Liver (tissue), 7 donors: ENCODE measurements at regions not wholly inside any gene's neighbourhood (a gene's known extent, or its start where the extent isn't known, plus 50 kb on each side); places are given as distances from the start of the nearest gene placed in this dataset.
"Not testable (repeated sequence)": the region's sequence is repeated elsewhere in the genome, so short reads cannot be mapped to it uniquely, and the experiment has no call there.

Source experiments
- DNase-seq: peaks from one replicate; pipeline ENCODE4 v3.0.0-alpha.2; 2017; ENCODE audit warnings: low spot score
- H3K27ac ChIP-seq, 2 donors: one replicate each; pipeline ENCODE4 v1.7.0; 2013; ENCODE audit warnings: inconsistent platforms in 2 of 2, low read length in 2 of 2, control low read depth in 1 of 2, low read depth in 1 of 2, mild to moderate bottlenecking in 1 of 2
- H3K27me3 ChIP-seq, 4 donors: one replicate each; pipeline versions ENCODE4 v1.6.1 to v1.7.0; 2013; ENCODE audit warnings: low read length in 3 of 4, inconsistent platforms in 1 of 4, mild to moderate bottlenecking in 1 of 4, moderate library complexity in 1 of 4; ENCODE audit not compliant: control insufficient read depth in 4 of 4, insufficient read depth in 4 of 4
- H3K36me3 ChIP-seq, 4 donors: one replicate each; pipeline versions ENCODE4 v1.6.1 to v1.7.0; 2013; ENCODE audit warnings: low read length in 3 of 4, mild to moderate bottlenecking in 3 of 4, low read depth in 1 of 4, moderate library complexity in 1 of 4; ENCODE audit not compliant: control insufficient read depth in 4 of 4, insufficient read depth in 3 of 4
- H3K4me1 ChIP-seq, 4 donors: one replicate each; pipeline versions ENCODE4 v1.6.1 to v1.7.0; 2013; ENCODE audit warnings: low read length in 3 of 4, mild to moderate bottlenecking in 3 of 4, moderate library complexity in 1 of 4; ENCODE audit not compliant: control insufficient read depth in 4 of 4, insufficient read depth in 4 of 4
- H3K4me3 ChIP-seq, 3 donors: one replicate each; pipeline versions ENCODE4 v1.6.1 to v1.7.0; 2013; ENCODE audit warnings: low read length in 3 of 3, control low read depth in 1 of 3, low read depth in 1 of 3, mild to moderate bottlenecking in 1 of 3
- H3K9ac ChIP-seq, 2 donors: one replicate each; pipeline ENCODE4 v1.7.0; 2013; ENCODE audit warnings: low read length in 2 of 2, mild to moderate bottlenecking in 2 of 2, moderate library complexity in 2 of 2, control low read depth in 1 of 2, low read depth in 1 of 2
- H3K9me3 ChIP-seq, 4 donors: one replicate each; pipeline versions ENCODE4 v1.6.1 to v1.7.0; 2013; ENCODE audit warnings: low read length in 3 of 4; ENCODE audit not compliant: control insufficient read depth in 4 of 4
- RAD21 ChIP-seq, 2 donors: IDR thresholded peaks; 2 replicates each; pipeline ENCODE4 v1.6.1; 2016; ENCODE audit warnings: antibody characterized with exemption in 2 of 2, mild to moderate bottlenecking in 2 of 2
- RXRA ChIP-seq, 2 donors: IDR thresholded peaks; 2 replicates each; pipeline ENCODE4 v1.6.1; 2017 to 2018; ENCODE audit warnings: antibody characterized with exemption in 2 of 2, mild to moderate bottlenecking in 1 of 2
- YY1 ChIP-seq: IDR thresholded peaks from 2 replicates; pipeline ENCODE4 v1.6.1; 2016; ENCODE audit warnings: antibody characterized with exemption, mild to moderate bottlenecking
- WGBS: extraction: QIAGEN DNeasy Blood & Tissue Kit; methylation state at CpG from one replicate; pipeline ENCODE4 v1.1.7; 2013; 5-methylcytosine and 5-hydroxymethylcytosine counted together
- donor health status: healthy.
- donor health status: healthy.
- donor health status: healthy.
- donor health status: healthy.

DNA sequence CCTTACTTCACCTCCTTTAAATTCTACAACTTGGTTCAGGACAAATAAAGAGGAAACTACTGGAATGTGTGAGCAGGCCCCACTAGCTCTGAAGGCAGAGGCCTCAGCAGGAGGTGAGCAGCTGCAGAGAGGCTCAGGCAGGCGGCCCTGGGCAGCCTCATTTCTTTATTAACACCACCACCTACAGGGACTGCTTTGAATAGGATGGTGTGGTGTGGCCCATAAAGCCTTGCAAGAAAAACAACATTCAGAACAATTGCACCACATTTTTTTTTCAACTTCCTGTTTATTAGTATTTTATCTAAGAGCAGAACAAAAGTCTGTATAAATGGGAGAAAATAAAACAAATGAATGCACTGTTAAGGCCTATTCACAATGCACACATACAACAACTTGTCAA, 333.7 kb downstream of the BCL2L11 start:
- 25% methylated on average over 1 of the region's 1 CpG for WGBS
- H3K27me3 ChIP-seq, H3K4me3 ChIP-seq, H3K9me3 ChIP-seq, H3K9ac ChIP-seq, H3K27ac ChIP-seq, H3K36me3 ChIP-seq, DNase-seq, H3K4me1 ChIP-seq: not testable (repeated sequence)
- TF ChIP-seq RAD21 (IDR thresholded peaks at IDR 0.05) = peak; percentile 41 to 53

DNA sequence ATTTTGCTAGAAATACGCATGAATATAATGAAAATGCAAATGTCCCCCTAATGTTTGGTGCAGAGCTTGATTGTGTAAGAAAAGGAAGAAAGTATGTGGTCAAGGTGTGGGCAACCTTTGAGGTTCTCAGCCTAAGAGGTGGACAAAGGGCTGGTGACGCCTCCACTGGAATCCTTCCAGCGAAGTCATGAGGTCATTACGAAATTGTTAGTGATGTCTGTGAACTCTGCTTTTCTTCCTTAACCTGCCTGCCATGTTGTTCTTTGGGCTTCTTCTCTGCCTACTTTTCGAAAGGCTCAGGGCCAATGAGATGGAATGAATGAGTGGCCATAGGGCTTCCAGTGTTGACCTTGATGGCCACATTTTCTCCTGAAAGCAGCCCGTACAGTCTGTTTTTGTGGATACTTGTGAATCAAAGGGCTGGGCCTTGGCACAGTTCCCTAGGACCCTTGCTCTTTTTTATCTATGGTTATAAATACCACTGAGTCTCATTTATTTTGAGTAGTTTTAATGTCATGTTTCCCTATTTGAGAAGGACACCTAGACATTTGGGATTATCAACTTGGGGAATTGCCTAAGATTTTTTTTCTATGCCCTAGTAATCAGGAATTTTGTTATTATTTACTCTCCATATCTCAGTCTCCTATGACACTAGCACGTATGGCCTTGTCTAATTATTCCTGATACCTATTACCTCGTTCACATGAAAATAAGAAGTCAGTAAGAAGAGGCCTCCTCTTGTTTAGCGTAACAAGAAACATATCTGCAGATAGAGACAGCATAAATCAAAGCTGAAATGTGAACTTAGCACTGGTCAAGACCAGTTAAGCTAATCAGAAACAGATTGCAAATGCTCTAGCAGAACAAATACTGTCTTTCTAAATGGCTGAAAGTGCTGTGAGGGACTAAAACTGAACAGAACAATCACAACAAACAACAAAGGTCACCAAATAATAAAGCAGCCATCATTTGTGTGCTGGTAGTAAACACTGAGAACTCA, 334.6 kb downstream of the BCL2L11 start:
- not testable (repeated sequence) for H3K27ac ChIP-seq, DNase-seq, H3K4me1 ChIP-seq, H3K4me3 ChIP-seq, H3K9ac ChIP-seq, H3K36me3 ChIP-seq, H3K9me3 ChIP-seq, H3K27me3 ChIP-seq
- 76% methylated on average over 9 of the region's 9 CpGs for WGBS
- TF ChIP-seq YY1 (peak; percentile 35), RXRA (IDR thresholded peaks at IDR 0.05) (peak in 1 of 2 donors; percentile 17)

DNA sequence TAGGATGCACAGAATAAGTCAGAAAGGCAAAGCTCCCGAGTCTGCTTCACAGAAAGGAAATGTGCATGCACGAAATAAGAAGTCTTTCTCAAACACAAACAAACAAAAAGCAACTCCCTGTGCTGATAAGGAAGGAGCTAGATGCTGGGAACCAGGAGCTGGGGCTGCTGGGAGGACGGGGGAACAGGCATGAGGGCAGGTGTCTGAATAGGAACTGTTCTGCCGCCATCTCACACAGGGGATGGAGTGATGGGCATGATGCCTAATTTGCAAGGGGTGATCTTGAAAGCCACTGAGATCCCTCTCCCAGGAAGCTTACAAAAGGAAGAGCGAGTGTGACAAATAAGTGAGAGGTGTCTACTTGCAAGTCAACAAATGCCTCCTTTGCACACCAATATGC, 336.5 kb downstream of the BCL2L11 start:
- not testable (repeated sequence) for H3K9ac ChIP-seq, H3K4me1 ChIP-seq, DNase-seq, H3K27ac ChIP-seq, H3K4me3 ChIP-seq, H3K36me3 ChIP-seq, H3K27me3 ChIP-seq, H3K9me3 ChIP-seq
- 94% methylated on average over 3 of the region's 5 CpGs for WGBS

DNA sequence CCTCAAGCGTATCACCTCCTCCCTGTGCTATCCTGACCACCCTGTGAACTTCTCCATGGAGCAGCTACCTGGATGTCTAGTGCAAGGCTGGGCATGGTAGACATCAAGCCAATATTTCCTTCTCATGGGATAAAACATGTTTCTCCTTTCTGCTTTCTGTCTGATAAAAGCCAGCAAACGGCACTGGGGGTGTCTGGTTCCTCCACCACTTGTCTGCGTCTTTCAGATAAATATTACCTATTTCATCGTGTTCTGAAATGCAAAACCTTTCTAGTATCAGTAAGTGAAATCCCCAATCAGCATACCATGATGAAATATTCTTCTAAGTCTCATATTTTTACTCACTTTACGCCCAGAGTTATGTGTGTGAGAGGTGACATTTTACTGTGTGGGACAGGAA, 340.2 kb downstream of the BCL2L11 start:
- H3K4me3 ChIP-seq, H3K9me3 ChIP-seq, H3K27me3 ChIP-seq, DNase-seq, H3K9ac ChIP-seq, H3K36me3 ChIP-seq, H3K27ac ChIP-seq, H3K4me1 ChIP-seq: not testable (repeated sequence)
- WGBS = 93% methylated on average over 5 of the region's 5 CpGs

DNA sequence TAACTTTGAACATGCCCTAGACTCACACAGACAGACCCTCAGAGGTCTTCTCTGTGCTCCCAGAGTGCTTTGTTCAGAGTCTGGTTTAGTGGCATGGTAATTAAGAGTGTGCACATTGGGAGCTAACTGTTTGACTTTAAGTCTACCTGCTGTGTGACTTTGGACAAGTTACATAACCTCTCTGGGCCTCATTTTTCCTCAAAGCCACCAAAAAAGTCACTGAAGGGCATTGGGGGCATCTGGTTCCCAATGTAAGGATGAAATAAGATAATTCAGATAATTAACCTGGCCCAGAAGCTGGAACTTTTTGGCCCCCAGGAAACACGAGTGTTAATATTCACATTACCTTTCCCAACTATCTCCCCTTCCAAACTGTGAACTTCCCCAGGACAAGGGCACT, 341.1 kb downstream of the BCL2L11 start:
- not testable (repeated sequence) for H3K36me3 ChIP-seq, H3K4me1 ChIP-seq, DNase-seq, H3K9me3 ChIP-seq, H3K27ac ChIP-seq, H3K9ac ChIP-seq, H3K27me3 ChIP-seq, H3K4me3 ChIP-seq
- 100% methylated on average over 1 of the region's 1 CpG for WGBS

DNA sequence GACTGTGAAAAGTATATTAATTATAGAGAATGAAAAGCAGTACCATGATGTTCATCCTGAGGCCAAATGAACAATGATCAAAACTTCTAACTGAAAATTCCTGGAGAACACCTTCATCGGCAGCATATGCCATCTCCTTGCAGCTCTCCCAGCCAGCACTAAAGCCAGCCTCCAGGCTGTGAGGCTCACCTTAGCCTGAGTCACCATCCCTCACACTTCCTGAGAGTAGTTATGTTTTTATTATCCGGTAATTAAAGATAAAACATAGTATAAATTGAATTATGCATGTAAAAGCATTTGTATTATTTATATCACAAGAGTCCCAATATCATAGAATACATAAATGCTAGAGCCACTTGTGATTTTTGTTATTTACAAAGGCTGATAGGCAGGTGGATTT, 341.9 kb downstream of the BCL2L11 start:
- WGBS = 76% methylated on average over 2 of the region's 2 CpGs

DNA sequence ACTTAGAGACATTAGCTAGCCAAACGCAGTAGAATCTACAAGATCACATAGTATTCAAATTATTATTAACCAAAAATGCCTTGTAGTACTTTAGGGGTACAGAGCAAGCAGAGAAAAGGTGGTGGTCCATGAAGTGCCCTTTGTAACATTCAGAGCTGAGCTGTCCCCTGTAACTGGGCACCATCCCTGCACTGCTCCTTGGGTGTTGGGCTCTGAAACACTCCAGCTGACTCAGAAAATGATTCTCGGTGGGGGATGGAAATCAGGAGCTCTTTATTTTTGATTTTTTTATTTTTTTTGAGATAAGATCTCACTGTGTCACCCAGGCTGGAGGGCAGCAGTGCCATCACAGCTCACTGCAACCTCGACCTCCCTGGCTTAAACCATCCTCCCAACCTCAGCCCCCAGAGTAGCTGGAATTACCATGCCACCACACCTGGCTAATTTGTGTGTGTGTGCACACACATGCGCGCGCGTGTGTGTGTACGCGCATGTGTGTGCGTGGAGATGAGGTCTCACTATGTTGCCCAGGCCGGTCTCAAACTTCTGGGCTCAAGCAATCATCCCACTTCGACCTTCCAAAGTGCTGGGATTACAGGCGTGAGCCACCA, 342.6 kb downstream of the BCL2L11 start:
- DNase-seq, H3K4me1 ChIP-seq, H3K9ac ChIP-seq, H3K36me3 ChIP-seq, H3K27me3 ChIP-seq, H3K9me3 ChIP-seq, H3K4me3 ChIP-seq: not testable (repeated sequence)
- 89% methylated on average over 12 of the region's 13 CpGs for WGBS
- H3K27ac ChIP-seq = peak overlapping the region in 1 of 2 donors; percentile 46

More for the DNA sequence above, 341.9 kb downstream of the BCL2L11 start:
- not testable (repeated sequence) for H3K9me3 ChIP-seq, H3K36me3 ChIP-seq, H3K9ac ChIP-seq, H3K27me3 ChIP-seq, DNase-seq, H3K4me1 ChIP-seq, H3K27ac ChIP-seq, H3K4me3 ChIP-seq

DNA sequence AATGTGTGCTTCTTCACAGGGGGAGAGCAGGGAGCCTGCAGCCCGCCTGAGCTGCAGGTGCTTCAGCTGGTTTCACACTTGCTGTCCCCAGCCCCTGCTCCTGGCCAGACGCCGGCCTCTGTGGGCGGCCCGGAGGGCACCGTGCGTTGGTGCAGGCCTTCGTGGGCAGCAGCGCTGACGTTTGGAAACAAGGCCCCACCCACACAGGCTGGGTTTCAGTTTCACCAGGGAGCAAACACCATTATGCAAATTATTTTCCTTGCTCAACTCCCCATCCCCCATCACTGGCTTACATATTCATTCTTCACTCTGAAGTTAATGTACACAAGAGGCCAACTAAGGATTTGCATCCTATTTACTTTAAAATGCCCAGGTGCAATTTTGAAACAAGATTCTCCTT, 343.2 kb downstream of the BCL2L11 start:
- H3K27ac ChIP-seq = peak overlapping the region in 1 of 2 donors; percentile 46
- not testable (repeated sequence) for H3K27me3 ChIP-seq, H3K4me3 ChIP-seq, DNase-seq, H3K9me3 ChIP-seq, H3K36me3 ChIP-seq, H3K9ac ChIP-seq, H3K4me1 ChIP-seq
- WGBS = no CpG with 5 or more reads among the region's 10 CpGs
